ENCODE measurements at regions not wholly inside any gene's neighbourhood (a gene's known extent, or its start where the extent isn't known, plus 50 kb on each side); places are given as distances from the start of the nearest gene placed in this dataset.

GRCh38 chr1:29657816-29658215 is 421.5 kb downstream of the PTPRU start:
- intact Hi-C loops (cut with DNase I): no loop called here
- Histone ChIP-seq H3K27me3 (no peaks in the 10 kb centered on the region), H3K4me3 (replicated peaks in 1 of 3) (no peak overlapping the region), H3K36me3 (no peaks in the 10 kb centered on the region), H3K9me3 (no peaks in the 10 kb centered on the region), H3K27ac (no peak overlapping the region), H3K4me1 (no peaks in the 10 kb centered on the region)
- DNase-seq: no peak
- WGBS, 2 donors: 73 to 76% methylated on average over 2 of the region's 2 CpGs
- no peak for TF ChIP-seq POLR2A (IDR thresholded peaks at IDR 0.05)
- TF ChIP-seq, protein P1, sequence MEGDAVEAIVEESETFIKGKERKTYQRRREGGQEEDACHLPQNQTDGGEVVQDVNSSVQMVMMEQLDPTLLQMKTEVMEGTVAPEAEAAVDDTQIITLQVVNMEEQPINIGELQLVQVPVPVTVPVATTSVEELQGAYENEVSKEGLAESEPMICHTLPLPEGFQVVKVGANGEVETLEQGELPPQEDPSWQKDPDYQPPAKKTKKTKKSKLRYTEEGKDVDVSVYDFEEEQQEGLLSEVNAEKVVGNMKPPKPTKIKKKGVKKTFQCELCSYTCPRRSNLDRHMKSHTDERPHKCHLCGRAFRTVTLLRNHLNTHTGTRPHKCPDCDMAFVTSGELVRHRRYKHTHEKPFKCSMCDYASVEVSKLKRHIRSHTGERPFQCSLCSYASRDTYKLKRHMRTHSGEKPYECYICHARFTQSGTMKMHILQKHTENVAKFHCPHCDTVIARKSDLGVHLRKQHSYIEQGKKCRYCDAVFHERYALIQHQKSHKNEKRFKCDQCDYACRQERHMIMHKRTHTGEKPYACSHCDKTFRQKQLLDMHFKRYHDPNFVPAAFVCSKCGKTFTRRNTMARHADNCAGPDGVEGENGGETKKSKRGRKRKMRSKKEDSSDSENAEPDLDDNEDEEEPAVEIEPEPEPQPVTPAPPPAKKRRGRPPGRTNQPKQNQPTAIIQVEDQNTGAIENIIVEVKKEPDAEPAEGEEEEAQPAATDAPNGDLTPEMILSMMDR (IDR thresholded peaks at IDR 0.05): no peak

DNA sequence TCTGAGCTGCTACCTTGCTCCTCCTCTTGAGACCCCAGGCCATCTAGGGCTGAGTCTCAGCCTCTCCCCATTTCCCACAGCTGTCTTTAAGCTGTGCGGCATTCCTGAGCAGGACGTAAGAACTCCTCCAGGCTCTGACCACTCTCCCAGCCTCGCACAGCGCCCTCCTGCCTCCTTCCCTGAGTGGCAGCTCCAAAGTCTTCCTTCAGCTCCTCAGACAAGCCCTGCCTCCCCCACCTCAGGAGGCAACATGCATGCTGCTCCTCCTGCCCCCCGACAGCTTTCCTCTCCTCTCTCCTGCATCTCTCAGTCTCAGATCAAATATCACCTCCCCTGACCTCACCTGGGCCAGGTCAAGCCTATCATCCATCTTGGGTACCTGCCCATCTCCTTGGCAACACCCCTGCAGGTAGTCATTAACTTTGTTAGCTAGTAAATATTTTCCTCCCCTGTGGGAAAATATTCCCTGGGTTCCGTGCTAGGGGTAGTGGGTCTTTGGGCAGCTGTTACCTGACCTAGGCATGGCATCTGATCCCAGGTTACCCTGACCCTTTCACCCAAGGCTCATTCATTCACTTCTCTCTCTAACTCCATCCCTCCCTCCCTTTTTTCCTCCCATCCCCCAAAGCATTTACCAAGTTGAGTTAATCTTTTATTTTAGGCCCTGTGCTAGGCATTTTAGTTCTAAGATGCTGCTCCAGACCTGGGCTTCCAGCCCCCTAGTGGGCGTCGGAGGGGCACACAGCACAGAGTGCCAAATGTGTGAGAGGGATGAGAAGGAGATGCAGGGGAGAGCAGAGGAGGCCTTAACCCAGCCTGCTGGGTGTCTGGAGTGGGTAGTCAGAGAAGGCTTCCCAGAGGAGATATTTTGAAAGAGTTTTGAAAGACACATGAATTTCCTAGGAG is 419.9 kb downstream of the PTPRU start:
- TF ChIP-seq, protein P1 (IDR thresholded peaks at IDR 0.05): no peak
- no peak for TF ChIP-seq POLR2A (IDR thresholded peaks at IDR 0.05)
- intact Hi-C loops (cut with DNase I): no loop called here
- 28 to 42% methylated on average over 8 of the region's 8 CpGs for WGBS, 2 donors
- no peak for DNase-seq
- H3K27ac ChIP-seq: no peak overlapping the region
- no peaks in the 10 kb centered on the region for H3K9me3 ChIP-seq
- no peaks in the 10 kb centered on the region for H3K27me3 ChIP-seq
- H3K4me1 ChIP-seq: no peaks in the 10 kb centered on the region
- H3K36me3 ChIP-seq: no peaks in the 10 kb centered on the region
- H3K4me3 ChIP-seq (replicated peaks in 1 of 3): no peak overlapping the region

GRCh38 chr1:29655145-29655544 is 418.8 kb downstream of the PTPRU start:
- intact Hi-C loops (cut with DNase I): no loop called here
- no peak overlapping the region for H3K27ac ChIP-seq
- H3K27me3 ChIP-seq: no peaks in the 10 kb centered on the region
- DNase-seq: no peak
- no peaks in the 10 kb centered on the region for H3K9me3 ChIP-seq
- H3K4me1 ChIP-seq: no peaks in the 10 kb centered on the region
- 90 to 95% methylated on average over 5 of the region's 5 CpGs for WGBS, 2 donors
- H3K4me3 ChIP-seq (replicated peaks in 1 of 3): no peak overlapping the region
- TF ChIP-seq, protein P1 (IDR thresholded peaks at IDR 0.05): no peak
- no peak for TF ChIP-seq POLR2A (IDR thresholded peaks at IDR 0.05)
- no peaks in the 10 kb centered on the region for H3K36me3 ChIP-seq

DNA sequence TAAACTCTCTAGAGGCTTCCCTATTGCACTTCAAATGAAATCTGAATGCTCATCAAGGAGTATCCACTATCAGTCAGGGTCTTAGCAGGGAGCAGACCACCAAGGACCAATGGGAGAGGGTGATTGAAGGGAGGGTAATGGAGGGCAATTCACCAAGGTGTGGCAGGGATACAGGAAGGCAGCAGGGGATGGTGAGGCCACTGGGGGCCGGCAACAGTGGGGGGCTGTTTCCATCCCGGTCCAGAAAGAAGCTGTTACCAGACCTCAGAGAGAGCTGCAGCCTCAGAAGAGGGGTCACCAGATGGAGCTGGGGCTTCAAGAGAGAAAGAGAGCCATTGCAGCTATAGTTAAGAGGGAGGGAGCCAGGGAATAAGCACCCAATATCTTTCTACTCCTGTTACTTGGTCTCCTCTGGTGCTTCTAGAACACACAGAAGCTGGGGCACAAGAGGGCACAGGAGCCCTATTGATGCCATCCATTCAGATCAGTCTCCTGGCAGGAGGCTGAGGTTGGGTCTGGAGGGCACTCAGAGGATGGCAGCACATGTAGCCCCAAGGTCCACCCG is 417.6 kb downstream of the PTPRU start:
- intact Hi-C loops (cut with DNase I): no loop called here

GRCh38 chr1:29653034-29653810 is 416.9 kb downstream of the PTPRU start:
- no peak for TF ChIP-seq POLR2A (IDR thresholded peaks at IDR 0.05)
- TF ChIP-seq, protein P1 (IDR thresholded peaks at IDR 0.05): no peak
- 50 to 81% methylated on average over 3 to 5 of the region's 5 CpGs for WGBS, 2 donors
- DNase-seq: no peak
- no peaks in the 10 kb centered on the region for H3K4me1 ChIP-seq
- no peaks in the 10 kb centered on the region for H3K9me3 ChIP-seq
- H3K4me3 ChIP-seq (replicated peaks in 1 of 3): no peak overlapping the region
- H3K27me3 ChIP-seq: no peaks in the 10 kb centered on the region
- no peaks in the 10 kb centered on the region for H3K36me3 ChIP-seq
- intact Hi-C loops (cut with DNase I): no loop called here
- H3K27ac ChIP-seq: no peak overlapping the region

More for the DNA sequence above, 417.6 kb downstream of the PTPRU start:
- no peak for DNase-seq
- Histone ChIP-seq H3K9me3 (no peaks in the 10 kb centered on the region), H3K27me3 (no peaks in the 10 kb centered on the region), H3K4me1 (no peaks in the 10 kb centered on the region), H3K4me3 (replicated peaks in 1 of 3) (no peak overlapping the region), H3K27ac (no peak overlapping the region), H3K36me3 (no peaks in the 10 kb centered on the region)
- 75 to 81% methylated on average over 3 of the region's 3 CpGs for WGBS, 2 donors
- no peak for TF ChIP-seq POLR2A (IDR thresholded peaks at IDR 0.05)

Data from thyroid gland (tissue), 4 donors.